HG03280 (cell line): ENCODE measurements at regions not wholly inside any gene's neighbourhood (a gene's known extent, or its start where the extent isn't known, plus 50 kb on each side); places are given as distances from the start of the nearest gene placed in this dataset.
A peak's percentile ranks its signal among the peaks of the same experiment; 100 is the strongest.
"Not testable (repeated sequence)": the region's sequence is repeated elsewhere in the genome, so short reads cannot be mapped to it uniquely, and the experiment has no call there.

Source experiments
- ATAC-seq: cut with Tn5 transposase; IDR thresholded peaks from one replicate; pipeline ENCODE4 v1.9.1; 2021; ENCODE audit warnings: mild to moderate bottlenecking, moderate library complexity; ENCODE audit not compliant: unreplicated experiment

DNA sequence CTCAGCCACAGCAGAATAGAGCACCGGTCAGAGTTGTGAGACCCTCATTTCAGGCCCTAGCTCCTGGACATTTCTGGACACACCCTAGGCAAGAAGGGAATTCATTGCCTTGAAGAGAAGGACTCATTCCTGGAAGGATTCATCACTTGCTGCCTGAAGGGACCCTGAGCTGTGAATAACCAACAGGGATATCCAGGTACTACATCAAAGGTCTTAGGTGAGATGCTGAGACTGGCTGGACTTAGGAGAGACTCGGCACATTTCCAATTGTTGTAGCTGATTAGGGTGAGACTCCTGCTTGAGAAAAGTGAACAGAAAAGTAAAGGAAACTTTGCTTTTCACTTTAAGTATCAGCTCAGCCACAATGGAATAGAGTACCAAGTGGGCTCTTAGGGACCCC, 208.1 kb upstream of the CDKN2B start:
- no peak for ATAC-seq

DNA sequence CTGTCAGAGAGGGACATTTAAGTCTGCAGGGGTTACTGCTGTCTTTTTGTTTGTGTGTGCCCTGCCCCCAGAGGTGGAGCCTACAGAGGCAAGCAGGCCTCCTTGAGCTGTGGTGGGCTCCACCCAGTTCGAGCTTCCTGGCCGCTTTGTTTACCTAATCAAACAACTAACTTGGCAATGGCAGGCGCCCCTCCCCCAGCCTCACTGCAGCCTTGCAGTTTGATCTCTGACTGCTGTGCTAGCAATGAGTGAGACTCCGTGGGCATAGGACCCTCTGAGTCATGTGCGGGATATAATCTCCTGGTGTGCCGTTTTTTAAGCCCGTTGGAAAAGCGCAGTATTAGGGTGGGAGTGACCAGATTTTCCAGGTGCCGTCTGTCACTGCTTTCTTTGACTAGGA, 216.8 kb upstream of the CDKN2B start:
- ATAC-seq = not testable (repeated sequence)

DNA sequence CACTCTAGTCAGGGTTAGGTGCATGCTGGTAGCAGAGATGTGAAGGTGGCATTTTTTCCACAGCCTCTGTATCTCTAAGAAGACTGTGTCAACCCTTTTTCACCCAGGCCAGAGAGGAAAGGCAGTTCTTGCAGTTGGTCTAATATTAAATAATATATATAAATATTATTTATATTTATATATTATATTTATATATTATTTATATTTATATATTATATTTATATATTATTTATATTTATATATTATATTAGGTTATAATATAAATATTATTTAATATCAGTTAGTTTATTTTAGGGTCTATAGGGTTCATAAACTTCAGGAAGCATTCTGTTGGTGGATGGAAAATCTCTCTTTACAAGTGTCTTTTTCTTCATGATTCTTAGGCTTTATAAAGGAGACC, 218.6 kb upstream of the DMRTA1 start:
- no peak for ATAC-seq

DNA sequence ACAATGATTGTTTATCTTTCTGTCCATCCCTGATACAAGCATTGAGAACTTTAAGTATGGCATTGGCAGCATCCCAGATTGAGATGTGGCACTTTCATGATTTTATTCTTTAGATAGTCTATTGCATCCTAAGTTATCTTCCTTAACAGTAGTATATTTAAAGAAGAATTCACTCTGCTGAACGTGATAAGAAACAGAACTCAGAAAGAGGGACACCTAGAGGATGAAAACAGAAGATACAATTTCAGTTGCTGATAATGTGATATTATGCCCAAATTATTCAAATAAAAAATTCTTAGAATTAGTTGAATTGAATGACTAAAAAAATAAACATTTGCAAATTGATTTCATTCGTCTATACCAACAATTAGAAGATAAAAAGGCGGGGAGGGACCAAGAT, 218.1 kb upstream of the DMRTA1 start:
- no peak for ATAC-seq

GRCh38 chr9:22229069-22229468, 217.6 kb upstream of the DMRTA1 start:
- ATAC-seq = no peak

DNA sequence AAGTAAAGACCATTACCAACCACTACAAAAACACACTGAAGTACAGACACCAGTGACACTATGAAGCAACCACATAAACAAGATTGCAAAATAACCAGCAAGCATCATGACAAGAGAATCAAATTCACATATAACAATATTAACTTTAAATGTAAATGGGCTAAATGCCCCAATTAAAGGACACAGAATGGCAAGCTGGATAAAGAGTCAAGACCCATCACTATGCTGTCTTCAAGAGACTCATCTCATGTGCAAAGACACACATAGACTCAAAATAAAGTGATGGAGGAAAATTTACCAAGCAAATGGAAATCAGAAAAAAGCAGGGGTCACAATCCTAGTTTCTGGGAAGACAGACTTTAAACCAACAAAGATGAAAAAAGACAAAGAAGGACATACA, 215.3 kb upstream of the DMRTA1 start:
- ATAC-seq = not testable (repeated sequence)

DNA sequence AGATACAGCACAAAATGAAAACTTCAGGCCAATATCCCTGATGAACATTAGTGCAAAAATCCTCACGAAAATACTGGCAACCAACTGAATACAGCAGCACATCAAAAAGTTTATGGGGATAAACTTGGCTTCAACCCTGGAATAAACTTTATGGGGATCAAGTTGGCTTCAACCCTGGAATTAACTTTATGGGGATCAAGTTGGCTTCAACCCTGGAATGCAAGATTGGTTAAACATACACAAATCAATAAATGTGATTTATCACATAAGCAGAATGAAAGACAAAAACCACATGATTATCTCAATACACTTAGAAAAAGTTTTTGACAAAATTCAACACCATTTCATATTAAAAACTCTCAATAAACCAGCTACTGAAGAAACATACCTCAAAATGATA, 213.7 kb upstream of the DMRTA1 start:
- ATAC-seq = no peak

GRCh38 chr9:22237497-22238363, 208.9 kb upstream of the DMRTA1 start:
- ATAC-seq = no peak

DNA sequence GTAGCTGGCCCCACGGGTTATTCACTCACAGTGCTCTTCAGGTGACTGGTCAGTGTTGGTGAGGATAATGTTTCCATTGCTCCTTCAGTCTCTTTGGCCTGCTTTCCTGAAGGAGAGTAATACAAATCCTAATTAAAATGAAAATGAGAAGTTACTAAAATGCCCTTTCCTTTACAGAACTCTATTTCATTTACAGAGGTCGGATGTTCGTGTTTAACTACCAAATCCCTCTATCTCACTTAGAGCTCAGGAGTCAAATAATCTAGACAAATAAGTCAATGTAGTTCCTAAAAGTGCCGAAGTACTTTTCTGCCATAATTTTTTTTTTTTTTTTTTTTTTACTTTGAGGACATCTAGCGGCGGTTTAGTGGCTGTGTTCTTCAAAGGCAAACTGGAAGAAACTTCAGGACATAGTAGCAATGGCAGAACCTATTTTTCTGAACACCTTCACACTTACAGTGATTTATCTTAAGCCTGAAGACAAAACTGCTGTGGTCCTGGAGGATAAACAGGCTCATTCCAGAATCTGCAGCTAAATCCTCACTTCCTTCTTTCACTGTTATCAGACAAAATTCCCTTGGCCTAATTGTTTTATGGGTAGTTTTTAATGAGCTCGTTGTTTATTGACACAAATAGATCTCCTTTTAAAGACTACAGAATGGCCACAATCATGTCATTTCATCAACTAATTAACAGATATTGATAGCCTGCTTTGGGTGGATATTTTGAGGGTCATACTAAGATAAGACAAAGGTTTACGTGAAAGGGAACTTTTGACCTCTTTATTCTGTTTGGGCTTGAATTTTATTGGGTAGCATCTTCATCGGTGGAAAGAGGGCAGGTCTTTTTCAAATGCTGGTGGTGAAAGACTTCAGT, 207.6 kb upstream of the DMRTA1 start:
- no peak for ATAC-seq

DNA sequence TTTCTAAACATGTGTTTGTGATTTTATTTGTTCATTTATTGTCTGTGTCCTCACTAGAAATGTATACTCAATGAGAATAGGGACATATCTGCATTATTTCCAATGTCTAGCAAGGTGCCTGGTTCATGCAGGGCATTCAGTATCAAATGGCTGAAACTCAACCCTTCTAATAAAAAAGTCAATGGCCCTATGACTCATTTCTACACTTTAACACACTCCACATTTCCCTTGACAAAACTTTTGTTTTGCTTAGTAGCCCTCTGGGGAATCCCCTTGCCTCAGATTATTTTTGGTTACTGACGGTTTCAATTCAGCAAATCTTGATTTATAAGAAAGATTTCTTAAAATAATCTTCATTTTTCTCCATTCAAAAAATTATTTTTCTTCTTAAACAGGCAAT, 206.0 kb upstream of the DMRTA1 start:
- peak; percentile 63 for ATAC-seq

- no peak for ATAC-seq
These were observed 205.6 kb upstream of the DMRTA1 start for GRCh38 chr9:22241024-22241423.

DNA sequence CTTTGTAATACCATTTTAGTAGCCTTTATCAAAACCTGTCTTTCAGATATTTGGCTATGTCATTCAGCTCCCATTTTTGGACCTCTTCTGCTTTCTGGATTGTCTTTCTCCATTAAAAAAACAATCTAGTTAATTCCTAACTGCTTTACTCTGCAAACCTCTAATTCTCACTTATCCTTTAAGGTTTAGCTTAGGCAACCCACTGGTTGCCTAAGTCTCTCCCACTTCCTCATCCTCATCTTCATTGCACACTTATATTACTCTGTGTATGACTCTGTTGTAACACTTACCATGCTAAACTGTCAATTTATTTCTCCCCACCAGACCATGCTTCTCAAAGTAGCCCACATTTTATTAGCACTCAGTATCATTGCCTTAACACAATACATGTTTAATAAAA, 205.0 kb upstream of the DMRTA1 start:
- ATAC-seq = no peak

DNA sequence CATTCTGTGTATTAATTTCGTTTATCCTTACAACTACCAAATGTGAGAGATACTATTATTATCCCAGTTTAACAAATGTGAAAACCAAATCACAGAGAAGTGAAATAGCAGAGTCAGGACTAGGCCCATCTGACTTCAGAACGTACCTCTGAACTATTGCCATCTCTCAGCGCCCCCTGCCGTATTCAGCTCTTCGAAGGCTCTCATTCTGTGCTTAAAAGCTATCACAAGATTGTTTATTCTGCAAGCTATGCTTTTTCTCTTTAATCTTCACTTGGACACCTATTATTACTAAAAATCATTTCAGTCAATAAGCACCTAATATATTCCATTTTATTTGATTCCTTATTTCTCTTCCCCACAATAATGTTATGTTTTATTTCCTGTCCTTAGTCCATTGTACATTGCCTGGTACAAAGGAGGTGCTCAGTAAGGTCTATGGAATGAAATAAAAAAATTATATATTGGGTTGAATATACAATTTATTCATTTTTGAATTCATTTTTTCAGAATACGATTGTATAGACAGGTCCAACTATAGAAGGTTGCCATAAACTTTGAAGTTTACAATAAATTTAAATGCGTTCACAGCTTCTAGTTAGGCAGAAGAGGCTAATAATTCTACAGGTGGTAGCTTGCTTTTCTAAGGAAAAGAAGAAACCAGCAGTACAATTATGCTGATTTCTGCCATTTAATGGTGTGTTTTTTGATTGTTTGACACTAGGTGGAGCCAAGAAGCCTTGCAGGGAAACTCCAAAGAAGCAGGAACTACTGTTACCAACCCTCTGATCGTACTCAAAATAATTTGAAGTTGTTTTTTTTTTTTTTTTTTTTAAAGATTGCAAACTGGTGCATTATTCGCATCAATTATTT, 202.2 kb upstream of the DMRTA1 start:
- ATAC-seq = peak; percentile 54

DNA sequence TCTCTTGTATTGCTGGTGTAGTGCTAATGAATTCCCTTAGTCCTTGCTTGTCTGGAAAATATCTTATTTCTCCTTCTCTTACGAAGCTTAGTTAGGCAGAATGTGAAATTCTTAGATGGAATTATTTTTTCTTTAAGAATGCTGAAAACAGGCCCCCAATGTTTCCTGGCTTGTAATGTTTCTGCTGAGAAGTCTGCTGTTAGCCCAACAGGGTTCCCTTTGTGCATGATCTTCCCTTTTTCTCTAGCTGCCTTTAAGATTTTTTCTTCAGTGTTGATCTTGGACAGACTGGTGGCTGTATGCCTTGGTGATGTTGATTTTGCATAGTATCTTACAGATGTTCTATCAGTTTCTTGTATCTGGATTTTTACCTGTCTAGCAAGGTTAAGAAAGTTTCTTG, 191.3 kb upstream of the DMRTA1 start:
- no peak for ATAC-seq

- ATAC-seq = no peak
These were observed 190.2 kb upstream of the DMRTA1 start for GRCh38 chr9:22256381-22256780.

DNA sequence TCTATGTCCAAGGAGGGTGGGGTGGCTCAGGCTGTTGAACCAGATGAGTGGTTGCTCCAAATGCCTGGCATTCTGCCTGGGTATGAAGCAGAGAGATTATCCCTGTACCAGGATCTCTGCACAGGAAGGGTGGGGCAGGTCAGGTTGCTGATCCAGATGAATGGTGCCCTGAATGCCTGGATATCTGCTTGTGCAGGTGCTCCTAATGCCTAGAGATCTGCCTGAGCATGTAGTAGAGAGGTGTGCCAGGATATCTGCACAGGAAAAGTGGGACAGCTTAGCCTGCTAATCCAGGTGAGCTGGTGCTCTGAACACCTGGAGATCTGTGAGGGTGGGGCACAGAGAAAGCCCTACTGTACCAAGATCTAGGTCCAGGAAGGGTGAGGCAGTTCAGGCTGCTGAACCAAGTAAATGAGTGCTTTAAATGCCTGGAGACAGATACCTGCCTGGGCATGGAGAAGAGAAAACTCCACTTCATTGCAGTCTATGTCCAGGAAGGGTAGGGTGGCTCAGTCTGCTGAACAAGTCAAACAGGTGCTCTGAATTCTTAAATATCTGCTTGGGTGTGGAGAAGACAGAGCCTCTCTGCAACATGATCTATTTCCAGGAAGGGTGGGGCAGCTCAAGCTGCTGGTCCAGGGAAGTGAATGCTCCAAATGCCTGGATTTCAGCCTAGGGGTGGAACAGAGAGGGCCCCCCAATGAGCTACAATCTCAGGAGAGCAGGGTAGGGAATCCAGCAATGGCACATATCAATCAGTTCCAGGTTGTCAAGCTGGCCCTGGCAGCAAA, 189.4 kb upstream of the DMRTA1 start:
- no peak for ATAC-seq

DNA sequence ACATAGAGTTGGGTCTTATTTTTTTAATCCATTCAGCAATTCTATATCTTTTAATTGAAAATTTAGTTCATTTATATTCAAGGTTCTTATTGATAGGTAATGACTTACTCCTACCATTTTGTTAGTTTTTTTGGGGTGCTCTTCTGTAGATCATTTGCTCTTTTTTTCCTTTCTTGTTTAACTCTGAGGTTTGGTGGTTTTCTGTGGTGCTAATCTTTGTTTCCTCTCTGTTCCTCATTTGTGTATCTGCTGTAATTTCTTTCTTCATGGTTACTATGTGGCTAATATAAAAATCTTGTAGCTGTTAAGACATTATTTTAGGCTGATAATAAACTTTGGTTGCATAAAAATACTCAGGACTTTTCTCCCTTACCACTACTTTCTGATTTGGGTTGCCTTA, 181.6 kb upstream of the DMRTA1 start:
- no peak for ATAC-seq

- ATAC-seq = no peak
These were observed 181.1 kb upstream of the DMRTA1 start for GRCh38 chr9:22265534-22265933.

- no peak for ATAC-seq
These were observed 172.1 kb upstream of the DMRTA1 start for GRCh38 chr9:22274477-22274876.

DNA sequence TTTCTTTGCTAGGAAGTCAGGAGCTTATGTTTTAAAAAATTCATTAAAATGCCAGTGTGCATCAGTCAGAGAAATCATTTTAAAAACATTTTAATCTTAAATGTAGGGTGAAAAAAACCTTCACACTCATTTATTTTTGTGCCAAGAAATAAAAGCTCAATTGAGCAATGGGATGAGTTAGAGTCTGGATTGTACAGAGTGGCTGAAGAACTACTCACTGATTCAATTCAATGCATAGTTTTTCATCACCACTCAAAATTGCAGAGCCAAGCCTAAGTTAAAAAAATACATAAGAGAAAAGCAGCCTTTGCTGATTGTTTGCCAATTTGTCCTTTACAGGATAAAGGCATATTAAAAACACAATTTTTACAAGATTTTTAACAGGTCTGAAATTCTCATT, 168.2 kb upstream of the DMRTA1 start:
- ATAC-seq = no peak
